Prostate gland (tissue), 2 donors: ENCODE measurements at regions not wholly inside any gene's neighbourhood (a gene's known extent, or its start where the extent isn't known, plus 50 kb on each side); places are given as distances from the start of the nearest gene placed in this dataset.

Experiments used
- CTCF ChIP-seq, 4 experiments: fragments of 200-600 bp in 2 of 4; fragments of 450-650 bp in 2 of 4; sonication (generic) in 2 of 4; IDR thresholded peaks; 1 replicate in 3 of 4; 2 replicates in 1 of 4; pipeline ENCODE4 v1.5.1; 2016 to 2019; ENCODE audit warnings: antibody characterized with exemption in 4 of 4, mild to moderate bottlenecking in 2 of 4, moderate library complexity in 2 of 4
- POLR2AphosphoS5 ChIP-seq: sonication (generic); formaldehyde crosslinking; IDR thresholded peaks from one replicate; pipeline ENCODE4 v1.6.1; 2017; ENCODE audit warnings: antibody characterized with exemption

- no peak for TF ChIP-seq POLR2AphosphoS5
- no peak for TF ChIP-seq CTCF (IDR thresholded peaks at IDR 0.05)
Measured at GRCh38 chr11:28815110-28815509, 706.9 kb downstream of the METTL15 start.
